Hematopoietic multipotent progenitor cell treated with erythropoietin and hydrocortisone succinate and interleukin-3 and kit ligand, for 6 days (in vitro differentiated cells): ENCODE measurements at regions not wholly inside any gene's neighbourhood (a gene's known extent, or its start where the extent isn't known, plus 50 kb on each side); places are given as distances from the start of the nearest gene placed in this dataset.
A peak's percentile ranks its signal among the peaks of the same experiment; 100 is the strongest.

Source experiments
- DNase-seq: peaks from one replicate; pipeline ENCODE4 v3.0.0-alpha.2; 2015

DNA sequence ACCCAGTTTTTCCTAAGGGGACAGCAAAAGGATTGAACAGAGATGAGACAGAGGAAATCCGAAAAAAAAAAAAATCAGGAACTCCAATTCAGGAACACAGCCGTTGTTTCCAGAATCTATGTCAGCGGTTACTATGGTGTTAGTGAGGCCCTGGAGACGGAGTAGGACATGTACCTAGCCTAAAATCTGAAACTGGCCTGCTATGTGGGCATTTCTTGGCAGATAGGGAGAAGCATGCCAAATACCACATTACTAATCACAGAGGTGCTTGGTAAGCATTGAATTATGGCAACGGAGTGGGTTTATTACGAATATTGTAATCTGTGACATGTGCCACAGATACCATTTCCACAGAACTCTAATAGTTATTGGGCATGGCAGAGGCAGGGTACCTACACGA is 530.6 kb downstream of the CCDC85A start:
- no peak for DNase-seq

DNA sequence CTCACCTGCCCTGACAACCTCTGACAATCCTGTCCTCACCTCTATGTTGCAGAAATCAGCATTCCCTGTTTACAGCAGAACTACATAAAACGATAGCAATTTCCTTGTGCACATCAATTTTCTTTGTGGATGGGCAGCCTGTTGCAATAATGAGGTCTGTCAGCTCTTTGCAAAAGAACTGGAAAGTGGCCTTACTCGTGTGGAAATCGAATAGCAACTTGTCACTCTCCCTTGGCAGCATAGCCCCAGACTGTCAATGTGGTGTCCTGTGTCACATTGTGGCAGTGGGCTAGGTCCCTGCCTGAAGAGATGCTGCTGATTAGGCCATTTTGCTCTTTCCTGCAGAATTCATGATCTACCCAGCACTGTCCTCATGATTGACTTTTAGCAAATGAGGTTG is 531.9 kb downstream of the CCDC85A start:
- no peak for DNase-seq

DNA sequence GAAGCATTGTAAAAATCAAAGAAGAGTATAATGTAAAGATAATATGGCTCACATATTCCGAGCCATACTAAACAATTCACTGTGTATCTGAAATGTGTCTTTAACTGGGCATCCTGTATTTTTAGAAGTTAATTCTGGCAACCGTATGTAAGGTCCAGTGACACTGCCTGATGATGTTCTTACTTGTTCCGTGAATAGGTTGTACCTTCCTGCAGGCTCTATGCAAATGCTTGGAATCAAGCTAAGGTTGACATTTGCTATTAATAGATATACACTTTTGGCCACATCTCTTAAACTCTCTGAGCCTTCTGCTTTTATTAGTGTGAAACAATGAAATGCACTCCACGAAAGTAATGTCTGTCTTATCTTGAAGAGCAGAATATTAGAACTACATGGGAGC is 534.6 kb downstream of the CCDC85A start:
- no peak for DNase-seq

DNA sequence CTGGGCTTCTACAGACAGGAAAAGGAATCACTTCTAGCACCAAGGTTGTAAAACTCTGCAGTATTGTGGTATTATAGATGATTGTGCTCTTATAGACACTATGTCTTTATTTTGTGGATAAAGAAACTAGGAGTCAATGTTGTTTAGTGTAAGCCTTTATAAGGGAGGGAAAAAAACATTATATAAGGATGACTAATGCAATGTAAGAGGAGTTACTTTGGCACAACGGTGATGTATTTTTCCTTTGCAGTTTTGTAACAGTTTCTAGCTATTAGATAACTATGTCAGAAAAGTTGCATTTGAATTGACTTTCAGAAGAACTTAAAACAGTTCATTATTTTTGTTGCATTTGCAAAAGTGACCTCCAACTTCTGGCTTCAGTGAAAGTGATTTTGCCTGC is 545.4 kb downstream of the CCDC85A start:
- DNase-seq: no peak

DNA sequence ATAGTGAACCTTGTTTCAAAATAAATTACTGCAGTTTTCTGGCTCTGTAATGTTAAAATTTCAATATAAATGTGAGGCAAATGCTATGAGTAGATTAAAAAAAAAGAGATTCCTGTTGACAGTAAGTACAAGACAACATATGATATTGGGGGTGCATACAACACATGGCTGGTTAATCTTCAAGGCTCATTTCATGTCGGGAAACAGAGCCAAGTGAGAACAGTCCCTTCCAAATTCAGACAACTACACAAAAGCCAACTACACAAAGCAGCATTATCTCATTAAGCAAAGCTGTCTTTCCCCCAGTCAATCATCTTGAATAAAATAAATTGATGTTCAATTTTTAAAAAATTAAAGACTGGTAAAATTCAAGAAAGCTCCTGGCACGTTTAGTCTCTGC is 549.2 kb downstream of the CCDC85A start:
- no peak for DNase-seq

DNA sequence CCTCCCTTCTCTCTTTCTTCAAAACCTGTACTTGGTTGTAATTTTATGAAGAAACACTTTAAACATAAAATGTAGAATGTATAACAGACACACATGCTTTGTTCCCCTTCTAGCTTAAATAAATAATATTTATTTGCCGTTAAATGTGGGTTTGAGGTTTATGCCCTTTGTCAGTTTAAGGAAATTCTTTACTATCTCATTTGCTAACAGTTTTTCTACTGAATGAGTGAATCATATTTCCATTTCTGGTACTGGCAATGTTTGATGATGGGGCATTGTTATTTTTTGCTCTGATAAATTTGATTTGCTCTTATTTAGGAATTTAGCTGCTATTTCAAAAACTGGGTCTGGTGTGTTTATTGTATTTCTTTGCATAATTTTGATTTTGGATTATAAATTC is 555.6 kb downstream of the CCDC85A start:
- no peak for DNase-seq

DNA sequence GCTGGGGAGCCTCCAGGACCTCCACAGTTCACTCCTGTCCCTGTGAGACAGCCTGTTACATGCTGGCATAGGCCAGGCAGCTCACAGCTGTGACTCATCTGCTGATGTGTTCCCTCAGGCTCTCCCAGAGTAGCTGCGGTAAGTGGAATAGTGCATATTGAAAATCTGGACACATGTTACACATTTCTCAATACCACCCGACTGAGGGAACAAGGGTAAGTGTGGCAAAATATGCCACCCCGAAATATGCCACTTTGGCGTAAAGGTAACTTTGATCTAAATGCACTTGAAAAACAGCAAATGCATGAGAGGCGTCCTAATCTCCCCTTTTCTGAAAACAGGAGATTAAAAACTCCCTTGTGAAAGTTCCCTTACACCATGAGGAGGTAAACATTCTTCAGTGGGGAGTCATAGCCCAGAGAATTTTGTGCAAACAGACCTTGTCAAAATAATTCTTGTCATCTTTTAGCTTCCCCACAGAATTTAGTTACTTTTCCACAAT is 557.9 kb downstream of the CCDC85A start:
- DNase-seq: no peak

DNA sequence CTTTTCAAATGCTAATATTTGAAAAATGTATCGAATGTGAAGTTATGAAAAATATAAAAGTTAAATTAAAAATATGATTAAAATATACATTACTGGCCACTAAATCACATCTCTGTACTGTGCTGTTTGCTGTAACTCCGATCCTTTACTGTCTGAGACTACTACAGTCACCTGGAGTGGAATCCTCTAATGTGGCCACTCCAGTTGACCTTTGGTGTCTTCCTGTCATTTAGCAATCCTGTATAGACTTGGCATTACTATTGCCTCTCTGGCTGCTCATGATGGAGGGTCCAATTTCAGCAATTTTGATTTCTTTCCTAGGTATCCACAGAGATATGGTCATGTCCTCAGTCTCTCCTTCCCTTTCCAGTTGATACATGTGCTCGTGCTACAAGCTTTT is 560.0 kb downstream of the CCDC85A start:
- no peak for DNase-seq

DNA sequence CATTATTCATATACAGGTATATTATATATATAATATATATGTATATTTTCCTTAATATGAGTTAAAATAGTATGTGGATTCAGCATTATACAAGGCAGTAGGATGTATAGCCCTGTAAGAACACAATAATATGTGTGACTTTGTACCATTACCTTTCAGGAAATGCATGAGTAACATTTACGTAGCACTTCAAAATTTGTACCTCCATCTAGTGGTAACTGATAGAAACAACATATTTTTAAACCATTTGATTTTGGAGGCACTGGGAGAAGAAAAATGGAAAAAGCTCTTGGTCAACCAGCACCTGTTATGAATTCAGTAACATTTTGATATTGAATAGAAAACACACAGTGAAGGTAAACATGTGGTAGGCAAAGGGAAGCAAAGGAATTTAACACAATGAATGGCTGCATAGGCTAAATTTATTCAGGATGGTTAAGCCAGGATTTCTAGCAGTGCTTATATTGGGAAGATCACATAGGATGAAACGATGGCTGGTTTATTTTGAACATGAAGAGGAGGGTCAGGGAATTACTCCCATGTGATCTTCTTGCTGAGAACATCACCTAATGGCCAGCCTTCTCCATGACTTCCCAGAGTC is 565.5 kb downstream of the CCDC85A start:
- peak; percentile 51 for DNase-seq

DNA sequence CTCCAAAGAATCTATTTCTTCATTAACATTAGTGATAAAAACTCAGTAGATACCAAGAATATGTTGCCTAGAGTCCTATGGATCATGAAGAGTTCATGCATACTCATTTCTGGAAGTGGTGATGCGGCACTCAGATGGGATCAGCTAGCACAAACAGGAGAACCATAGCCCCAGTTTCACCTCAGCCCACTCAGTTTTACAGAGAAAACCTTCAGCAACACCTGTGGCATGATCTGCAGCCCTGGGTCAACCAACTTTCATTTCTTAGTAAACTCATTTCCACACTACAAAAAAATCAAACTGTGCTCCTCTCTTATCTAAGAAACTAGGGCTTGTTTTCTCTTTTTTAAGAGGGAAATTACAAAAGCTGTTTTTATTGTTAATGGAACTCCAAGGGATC is 569.4 kb downstream of the CCDC85A start:
- no peak for DNase-seq

DNA sequence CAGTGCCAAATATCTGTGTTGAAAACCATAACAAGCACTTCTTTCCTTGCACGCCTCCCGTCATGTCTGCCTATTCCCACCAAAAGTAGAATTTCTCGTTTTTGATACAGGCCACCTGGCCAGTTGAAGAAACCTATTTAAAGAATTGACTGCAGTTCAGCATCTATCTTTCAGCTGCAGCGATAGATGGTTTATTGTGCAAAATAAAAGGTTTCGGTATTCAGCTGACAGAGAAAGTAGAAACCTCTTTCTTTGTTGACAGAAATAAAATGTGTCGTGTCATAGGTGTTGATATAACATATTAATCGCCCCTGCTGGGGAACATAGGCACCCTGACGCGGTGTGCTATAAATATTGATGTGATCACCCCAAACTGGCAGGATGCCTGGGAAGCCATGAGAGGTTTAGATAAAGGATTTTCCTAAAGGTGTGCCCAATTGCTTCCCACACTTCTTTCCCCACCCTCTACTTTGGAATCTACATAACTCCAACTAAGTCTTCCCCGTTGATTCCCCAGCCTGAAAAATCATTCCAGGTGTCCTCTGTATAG is 570.4 kb downstream of the CCDC85A start:
- no peak for DNase-seq

DNA sequence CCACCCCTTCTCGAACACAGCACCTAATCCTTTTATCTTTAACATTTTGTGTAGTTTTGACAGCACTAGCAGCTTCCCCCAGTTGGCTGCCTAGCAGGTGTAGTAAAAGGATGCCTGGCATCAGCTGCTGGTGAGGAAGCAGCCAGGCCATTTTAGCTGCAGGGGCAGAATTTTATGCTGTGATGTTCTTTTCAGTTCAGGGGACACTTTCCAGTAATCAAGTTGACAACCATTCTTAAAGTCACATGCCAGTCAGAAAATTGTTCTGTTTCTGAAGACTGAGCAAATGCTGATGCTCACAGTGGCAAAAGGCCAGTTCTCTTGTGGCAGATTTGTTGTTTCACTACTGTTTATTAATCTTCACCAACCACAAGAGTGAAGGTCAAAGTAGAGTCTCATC is 570.8 kb downstream of the CCDC85A start:
- DNase-seq: no peak

DNA sequence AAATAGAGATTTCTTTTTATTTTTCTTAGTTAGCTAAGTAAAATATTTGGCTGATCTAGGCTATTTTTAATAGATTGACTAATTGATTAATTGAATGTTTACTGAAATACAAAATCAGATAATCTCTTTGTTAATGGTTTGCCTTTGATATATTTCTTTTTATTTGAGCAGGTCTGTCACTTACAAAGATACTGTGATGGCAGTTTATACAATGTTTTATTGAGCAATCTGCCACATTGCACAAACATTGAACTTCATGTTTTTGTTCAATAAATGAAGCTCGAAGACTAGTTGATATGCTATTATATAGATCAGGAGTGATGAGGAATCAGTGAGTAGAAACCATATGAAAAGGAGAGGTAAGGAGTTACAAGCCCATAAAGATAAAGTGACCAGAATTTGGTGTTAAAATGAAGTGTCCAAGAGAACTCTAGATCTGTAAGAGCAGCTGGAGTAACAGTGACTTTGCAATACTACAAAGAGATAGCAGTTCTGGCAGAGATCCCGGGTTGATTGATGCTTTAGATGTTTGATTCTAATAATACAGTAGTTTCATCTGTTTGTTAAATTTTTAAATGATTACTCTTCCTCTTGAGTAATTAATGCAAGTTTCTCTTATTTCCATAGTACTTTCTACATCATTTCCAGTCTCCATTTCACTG is 574.2 kb downstream of the CCDC85A start:
- no peak for DNase-seq

DNA sequence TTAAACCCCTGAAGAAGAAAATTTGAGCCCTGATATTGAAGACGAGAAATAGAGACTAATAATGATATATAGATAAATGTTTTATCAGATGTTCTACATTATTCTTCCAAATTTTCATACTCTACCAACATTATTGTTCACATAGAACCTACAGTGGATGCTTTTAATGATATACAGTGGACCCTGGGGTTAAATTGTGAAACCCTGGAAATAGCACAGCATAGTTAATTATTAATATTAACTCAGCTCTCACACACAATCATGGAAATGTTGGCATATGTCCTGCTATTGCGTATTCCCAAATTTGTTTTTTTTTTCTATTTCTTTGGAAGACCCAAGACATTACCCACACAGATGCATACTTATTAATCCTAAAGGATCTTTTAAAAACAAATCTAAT is 579.9 kb downstream of the CCDC85A start:
- no peak for DNase-seq

DNA sequence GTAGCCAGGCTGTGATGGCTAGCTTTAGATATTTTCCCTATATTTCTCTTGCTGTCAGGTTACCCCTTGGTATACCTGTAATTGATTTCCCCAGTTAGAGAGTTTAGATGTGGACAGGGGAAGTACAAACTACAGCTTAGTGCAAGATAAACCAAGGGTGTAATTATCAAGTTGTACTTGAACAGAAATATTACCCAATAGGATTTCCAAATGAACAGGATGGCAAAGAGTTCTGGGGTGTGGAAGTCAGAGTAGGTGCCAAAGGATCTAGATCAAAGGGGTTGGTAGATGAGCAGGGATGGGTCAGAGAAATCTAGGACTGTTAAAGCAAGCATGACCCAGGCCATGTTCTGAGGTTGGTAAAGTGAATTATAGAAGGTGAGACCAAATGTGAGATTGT is 585.2 kb downstream of the CCDC85A start:
- no peak for DNase-seq

DNA sequence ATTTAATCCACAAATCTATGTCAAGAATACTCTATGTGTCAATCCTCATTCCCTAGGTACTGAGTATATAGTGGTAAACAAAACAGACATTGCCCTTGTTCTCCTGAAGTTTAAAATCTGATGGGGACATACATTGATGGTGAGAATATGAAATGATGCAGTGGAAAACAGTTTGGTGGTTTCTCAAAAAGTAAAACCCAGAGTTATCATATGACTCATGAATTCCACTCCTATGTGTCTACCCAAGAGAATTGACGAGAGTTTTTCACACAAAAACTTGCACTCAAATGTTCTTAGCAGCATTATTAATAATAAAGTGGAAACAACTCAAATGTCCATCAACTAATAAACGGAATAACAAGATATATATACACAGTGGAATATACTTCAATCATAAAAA is 586.7 kb downstream of the CCDC85A start:
- no peak for DNase-seq

DNA sequence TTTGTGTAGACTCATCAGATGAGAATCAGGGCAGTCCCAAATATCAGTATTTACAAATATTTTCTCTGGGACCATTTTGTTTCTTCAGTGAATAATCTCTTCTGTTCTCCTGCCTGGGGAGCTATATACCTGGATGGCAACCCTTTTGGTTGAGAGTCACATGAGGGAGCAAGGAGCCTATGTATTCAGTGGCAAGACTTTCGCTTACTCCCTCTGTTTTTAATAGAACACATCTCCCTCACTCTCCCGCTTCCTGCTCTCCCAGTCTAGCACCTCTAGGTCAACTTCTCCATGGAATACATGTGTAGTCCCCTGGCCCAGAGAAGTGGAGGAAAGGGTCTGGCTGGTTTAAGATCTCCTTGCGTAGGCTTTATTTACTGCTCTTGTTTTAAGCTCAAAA is 600.3 kb downstream of the CCDC85A start:
- DNase-seq: no peak

DNA sequence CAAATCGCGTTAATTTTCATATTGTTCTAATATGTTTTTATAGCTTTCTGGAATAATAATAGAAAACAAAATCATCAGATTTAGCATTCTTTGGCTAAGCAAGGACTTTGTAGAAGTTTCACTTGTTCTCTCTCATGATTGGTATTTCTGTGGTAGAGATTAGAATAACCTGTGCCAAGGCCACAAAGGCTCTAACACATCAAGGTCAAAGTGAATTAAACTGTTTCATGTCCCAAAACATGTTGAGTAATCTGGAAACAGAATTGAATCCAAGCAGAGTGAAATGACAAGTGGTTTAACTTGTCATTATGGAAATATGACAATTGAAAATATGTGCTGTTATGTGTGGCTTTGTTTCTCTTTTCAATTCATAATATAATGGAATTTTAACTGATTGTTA is 617.4 kb downstream of the CCDC85A start:
- DNase-seq: no peak

DNA sequence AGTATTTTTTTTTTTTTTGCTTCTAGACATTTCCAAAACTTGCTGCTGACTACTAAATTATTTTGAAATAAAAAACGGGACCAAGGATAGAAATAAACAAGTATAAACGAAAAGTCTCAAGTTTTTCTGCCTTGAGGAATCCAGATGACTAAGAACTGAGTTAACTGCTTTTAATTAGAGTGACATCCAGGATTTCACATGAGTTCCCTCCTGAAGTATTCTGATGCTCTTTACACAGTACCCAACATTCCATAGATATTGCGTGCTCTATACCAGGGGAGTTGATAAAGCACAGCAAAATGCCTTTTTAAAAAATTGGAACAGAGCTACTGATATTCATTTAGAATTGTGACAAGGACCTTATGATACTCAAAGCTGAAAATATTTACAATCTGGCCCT is 618.0 kb downstream of the CCDC85A start:
- no peak for DNase-seq

DNA sequence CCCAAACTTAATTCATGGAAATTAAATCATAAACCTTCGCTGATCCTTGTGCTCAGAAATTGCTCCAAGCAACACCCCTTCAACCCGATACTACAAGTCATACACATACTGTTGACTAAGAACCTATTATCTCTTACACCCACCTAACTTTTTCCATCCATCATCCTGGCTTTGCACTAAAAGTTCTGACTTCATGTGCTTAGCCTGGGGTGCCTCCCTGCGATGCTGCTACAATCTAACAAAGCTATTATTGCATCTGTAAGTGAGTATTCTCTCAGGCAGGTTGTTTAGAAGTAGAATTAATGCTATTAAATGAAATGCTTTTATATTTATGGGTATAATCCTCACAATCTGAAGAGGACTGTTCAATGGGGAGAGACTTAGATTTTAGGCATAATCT is 619.8 kb downstream of the CCDC85A start:
- no peak for DNase-seq

DNA sequence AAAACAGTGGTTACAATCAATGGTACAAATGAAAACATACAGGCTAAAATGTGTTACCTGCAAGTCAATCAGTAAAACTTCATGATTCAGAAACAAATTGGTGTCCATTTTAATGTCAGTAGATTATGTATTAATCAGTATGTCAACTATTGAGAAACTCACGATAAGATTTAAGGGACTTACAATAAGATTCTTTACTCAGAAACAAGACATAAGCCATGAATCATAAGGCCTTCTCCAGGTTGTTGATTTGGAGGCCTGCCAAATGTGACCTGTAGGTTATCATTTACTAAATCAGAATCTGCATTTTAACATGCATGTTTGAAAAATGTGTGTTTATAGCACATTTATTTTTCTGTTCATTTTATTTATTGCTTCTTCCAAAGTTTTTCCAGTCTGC is 623.1 kb downstream of the CCDC85A start:
- DNase-seq: no peak

DNA sequence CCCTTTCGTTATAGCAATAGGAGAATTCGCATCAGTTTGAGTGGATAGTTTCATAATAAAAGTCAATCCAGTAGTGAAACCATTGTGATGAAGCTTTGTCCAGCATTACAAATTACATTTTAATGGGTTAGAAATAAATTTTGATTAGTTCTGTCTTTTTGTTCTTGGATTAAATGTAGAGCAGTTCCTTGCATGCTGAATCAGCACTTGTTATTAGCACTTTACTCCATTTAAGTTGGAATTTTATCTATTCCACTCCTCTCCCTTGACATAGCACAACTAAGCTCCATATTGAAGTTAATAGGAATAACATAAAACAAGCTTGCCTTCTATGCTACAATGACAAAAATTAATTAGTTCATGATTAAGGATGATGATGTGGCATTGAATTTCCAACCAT is 624.1 kb downstream of the CCDC85A start:
- no peak for DNase-seq

DNA sequence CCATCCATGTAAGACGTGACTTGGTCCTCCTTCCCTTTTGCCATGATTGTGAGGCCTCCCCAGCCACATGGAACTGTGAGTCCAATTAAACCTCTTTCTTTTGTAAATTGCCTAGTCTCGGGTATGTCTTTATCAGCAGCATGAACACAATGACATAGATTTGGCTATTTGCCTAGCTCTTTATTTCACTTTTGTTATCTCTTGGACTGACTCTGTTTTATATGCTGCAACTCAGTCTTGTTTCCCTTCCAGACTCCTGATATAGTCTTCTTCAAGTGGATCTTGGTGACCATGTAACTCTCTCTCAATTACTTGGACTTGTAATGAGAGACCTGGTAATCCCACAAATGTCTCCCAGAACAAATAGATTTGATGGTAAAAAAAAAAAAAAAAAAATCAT is 627.6 kb downstream of the CCDC85A start:
- no peak for DNase-seq

DNA sequence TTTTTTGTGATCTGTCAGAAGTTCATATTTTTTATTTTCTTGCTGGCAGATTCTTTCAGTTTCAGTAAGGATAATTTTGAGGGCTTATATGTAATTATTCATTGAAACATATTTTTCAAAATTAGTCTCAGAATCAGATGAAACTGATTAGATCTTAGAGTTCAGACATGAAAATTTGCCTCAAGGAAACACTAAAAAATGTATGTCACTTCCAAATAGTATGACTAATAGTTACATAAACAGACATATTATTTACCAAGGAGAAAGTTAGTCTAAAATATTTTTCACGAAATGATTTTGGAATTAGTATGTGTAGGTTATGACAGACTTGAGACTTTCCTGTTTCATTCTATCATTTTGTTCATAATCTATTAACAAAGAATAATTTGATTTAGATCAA is 628.6 kb downstream of the CCDC85A start:
- DNase-seq: no peak

DNA sequence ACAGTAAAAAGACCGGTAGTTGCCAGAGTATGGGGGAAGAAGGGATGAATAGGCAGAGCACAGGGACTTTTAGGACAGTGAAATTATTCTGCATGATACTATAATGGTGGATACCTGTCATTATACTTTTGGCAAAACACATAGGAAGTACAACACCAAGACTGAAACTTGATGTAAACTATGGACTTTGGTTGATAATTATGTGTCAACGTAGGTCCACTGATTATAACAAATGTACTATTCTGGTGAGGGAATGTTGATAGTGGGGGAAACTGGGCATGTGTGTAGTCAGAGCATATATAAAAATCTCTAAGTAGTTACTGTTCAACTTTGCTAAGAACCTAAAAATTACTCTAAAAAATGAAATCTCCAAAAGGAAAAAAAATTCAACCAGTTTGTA is 629.7 kb downstream of the CCDC85A start:
- no peak for DNase-seq
